ENCODE measurements at regions not wholly inside any gene's neighbourhood (a gene's known extent, or its start where the extent isn't known, plus 50 kb on each side); places are given as distances from the start of the nearest gene placed in this dataset.

- no peak for TF ChIP-seq MAX (IDR thresholded peaks at IDR 0.05)
Observed at GRCh38 chr2:196563876-196564275, 75.6 kb upstream of the CCDC150 start.

GRCh38 chr2:196565106-196565765 is 74.3 kb upstream of the CCDC150 start:
- TF ChIP-seq ZBTB7A (IDR thresholded peaks at IDR 0.05; ENCODE audit: low read depth) (no peak), CREB1 (IDR thresholded peaks at IDR 0.05; ENCODE audit: low read depth) (no peak), RAD21 (IDR thresholded peaks at IDR 0.05; ENCODE audit: low read depth) (no peak), TCF12 (IDR thresholded peaks at IDR 0.05; ENCODE audit: low read depth) (no peak)
- TF ChIP-seq, protein P1, sequence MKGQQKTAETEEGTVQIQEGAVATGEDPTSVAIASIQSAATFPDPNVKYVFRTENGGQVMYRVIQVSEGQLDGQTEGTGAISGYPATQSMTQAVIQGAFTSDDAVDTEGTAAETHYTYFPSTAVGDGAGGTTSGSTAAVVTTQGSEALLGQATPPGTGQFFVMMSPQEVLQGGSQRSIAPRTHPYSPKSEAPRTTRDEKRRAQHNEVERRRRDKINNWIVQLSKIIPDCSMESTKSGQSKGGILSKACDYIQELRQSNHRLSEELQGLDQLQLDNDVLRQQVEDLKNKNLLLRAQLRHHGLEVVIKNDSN (IDR thresholded peaks at IDR 0.05): no peak

DNA sequence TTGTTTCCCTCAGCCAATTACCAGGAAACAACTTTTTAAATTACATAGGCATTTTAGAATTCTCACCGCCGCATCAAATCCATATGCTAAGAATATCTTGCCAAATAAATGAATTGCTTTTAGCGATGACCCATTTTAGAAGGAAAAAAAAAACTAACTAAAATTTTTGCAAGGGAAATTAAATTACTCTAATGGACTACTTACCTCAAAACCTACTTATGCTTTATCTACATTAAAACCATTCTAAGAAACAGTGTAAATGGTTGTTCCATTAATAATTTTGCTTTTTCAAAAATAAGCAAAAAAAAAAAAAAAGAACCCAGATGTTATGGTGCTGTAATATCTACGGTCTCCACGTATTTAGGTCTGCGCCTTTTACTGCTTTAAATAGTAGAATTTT is 73.5 kb upstream of the CCDC150 start:
- no peak for TF ChIP-seq YY1 (IDR thresholded peaks at IDR 0.05; ENCODE audit: low read depth)
- no peak for TF ChIP-seq RAD21 (IDR thresholded peaks at IDR 0.05; ENCODE audit: low read depth)
- TF ChIP-seq ZBTB7A (IDR thresholded peaks at IDR 0.05; ENCODE audit: low read depth): no peak
- TF ChIP-seq, protein P1 (IDR thresholded peaks at IDR 0.05): no peak
- no peak for TF ChIP-seq MAX (IDR thresholded peaks at IDR 0.05)
- TF ChIP-seq TAF1 (IDR thresholded peaks at IDR 0.05; ENCODE audit: low read depth): no peak
- TF ChIP-seq, protein P2, sequence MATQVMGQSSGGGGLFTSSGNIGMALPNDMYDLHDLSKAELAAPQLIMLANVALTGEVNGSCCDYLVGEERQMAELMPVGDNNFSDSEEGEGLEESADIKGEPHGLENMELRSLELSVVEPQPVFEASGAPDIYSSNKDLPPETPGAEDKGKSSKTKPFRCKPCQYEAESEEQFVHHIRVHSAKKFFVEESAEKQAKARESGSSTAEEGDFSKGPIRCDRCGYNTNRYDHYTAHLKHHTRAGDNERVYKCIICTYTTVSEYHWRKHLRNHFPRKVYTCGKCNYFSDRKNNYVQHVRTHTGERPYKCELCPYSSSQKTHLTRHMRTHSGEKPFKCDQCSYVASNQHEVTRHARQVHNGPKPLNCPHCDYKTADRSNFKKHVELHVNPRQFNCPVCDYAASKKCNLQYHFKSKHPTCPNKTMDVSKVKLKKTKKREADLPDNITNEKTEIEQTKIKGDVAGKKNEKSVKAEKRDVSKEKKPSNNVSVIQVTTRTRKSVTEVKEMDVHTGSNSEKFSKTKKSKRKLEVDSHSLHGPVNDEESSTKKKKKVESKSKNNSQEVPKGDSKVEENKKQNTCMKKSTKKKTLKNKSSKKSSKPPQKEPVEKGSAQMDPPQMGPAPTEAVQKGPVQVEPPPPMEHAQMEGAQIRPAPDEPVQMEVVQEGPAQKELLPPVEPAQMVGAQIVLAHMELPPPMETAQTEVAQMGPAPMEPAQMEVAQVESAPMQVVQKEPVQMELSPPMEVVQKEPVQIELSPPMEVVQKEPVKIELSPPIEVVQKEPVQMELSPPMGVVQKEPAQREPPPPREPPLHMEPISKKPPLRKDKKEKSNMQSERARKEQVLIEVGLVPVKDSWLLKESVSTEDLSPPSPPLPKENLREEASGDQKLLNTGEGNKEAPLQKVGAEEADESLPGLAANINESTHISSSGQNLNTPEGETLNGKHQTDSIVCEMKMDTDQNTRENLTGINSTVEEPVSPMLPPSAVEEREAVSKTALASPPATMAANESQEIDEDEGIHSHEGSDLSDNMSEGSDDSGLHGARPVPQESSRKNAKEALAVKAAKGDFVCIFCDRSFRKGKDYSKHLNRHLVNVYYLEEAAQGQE (IDR thresholded peaks at IDR 0.05; ENCODE audit: low read depth): no peak
- no peak for TF ChIP-seq NFIC (IDR thresholded peaks at IDR 0.05)
- TF ChIP-seq CREB1 (IDR thresholded peaks at IDR 0.05; ENCODE audit: low read depth): no peak
- no peak for TF ChIP-seq TCF12 (IDR thresholded peaks at IDR 0.05; ENCODE audit: low read depth)
- no peak for TF ChIP-seq EGR1 (IDR thresholded peaks at IDR 0.05)
- TF ChIP-seq FOXM1 (IDR thresholded peaks at IDR 0.05; ENCODE audit: borderline replicate concordance, low read depth): no peak
- no peak for TF ChIP-seq TEAD4 (IDR thresholded peaks at IDR 0.05)
- no peak for TF ChIP-seq EP300 (IDR thresholded peaks at IDR 0.05; ENCODE audit: borderline replicate concordance)
- no peak for TF ChIP-seq CEBPB (IDR thresholded peaks at IDR 0.05)

DNA sequence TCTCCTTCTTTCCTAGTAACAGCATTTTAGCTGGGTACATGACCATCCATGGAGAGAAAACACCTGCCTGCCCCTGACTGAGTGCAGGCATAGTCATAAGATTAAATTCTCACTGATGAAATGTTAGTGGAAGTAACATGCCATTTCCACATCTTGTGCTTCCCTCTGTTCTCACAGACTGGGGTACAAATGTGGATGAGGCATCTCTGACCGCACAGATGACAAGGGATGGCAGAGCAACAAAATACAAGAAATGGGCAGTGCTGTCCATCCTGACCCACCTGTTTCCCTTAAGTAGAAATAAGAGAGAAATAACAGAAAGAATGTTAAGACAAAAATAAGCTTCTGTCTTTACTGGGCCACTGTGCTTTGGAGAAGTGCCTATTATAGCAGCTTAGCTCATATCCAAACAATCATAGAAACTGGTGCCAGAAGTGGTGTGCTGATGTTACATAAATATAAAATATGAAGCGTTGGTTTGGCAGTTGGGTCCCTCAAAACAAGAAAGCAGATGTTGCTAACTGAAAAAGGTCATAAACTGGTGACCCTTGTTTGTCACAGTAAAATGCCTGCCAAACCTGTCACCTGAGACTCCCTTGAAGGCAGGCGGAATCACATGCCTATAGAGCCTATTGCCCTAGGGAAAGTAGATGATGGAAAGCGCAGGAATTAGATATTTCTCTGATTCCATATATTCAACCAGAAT is 72.4 kb upstream of the CCDC150 start:
- TF ChIP-seq RAD21 (IDR thresholded peaks at IDR 0.05; ENCODE audit: low read depth) (no peak), FOXM1 (IDR thresholded peaks at IDR 0.05; ENCODE audit: borderline replicate concordance, low read depth) (no peak), EGR1 (IDR thresholded peaks at IDR 0.05) (no peak), YY1 (IDR thresholded peaks at IDR 0.05; ENCODE audit: low read depth) (no peak), EP300 (IDR thresholded peaks at IDR 0.05; ENCODE audit: borderline replicate concordance) (no peak), TAF1 (IDR thresholded peaks at IDR 0.05; ENCODE audit: low read depth) (no peak), NFIC (IDR thresholded peaks at IDR 0.05) (no peak), CEBPB (IDR thresholded peaks at IDR 0.05) (no peak)
- TF ChIP-seq, protein P2 (IDR thresholded peaks at IDR 0.05; ENCODE audit: low read depth): no peak
- TF ChIP-seq, protein P1 (IDR thresholded peaks at IDR 0.05): no peak

- no peak for TF ChIP-seq YY1 (IDR thresholded peaks at IDR 0.05; ENCODE audit: low read depth)
- TF ChIP-seq TAF1 (IDR thresholded peaks at IDR 0.05; ENCODE audit: low read depth): no peak
- no peak for TF ChIP-seq NFIC (IDR thresholded peaks at IDR 0.05)
- TF ChIP-seq ZBTB7A (IDR thresholded peaks at IDR 0.05; ENCODE audit: low read depth): no peak
- TF ChIP-seq, protein P2 (IDR thresholded peaks at IDR 0.05; ENCODE audit: low read depth): no peak
- no peak for TF ChIP-seq CREB1 (IDR thresholded peaks at IDR 0.05; ENCODE audit: low read depth)
- TF ChIP-seq MAX (IDR thresholded peaks at IDR 0.05): no peak
- TF ChIP-seq, protein P1 (IDR thresholded peaks at IDR 0.05): no peak
- no peak for TF ChIP-seq CEBPB (IDR thresholded peaks at IDR 0.05)
- TF ChIP-seq FOXM1 (IDR thresholded peaks at IDR 0.05; ENCODE audit: borderline replicate concordance, low read depth): no peak
- no peak for TF ChIP-seq TCF12 (IDR thresholded peaks at IDR 0.05; ENCODE audit: low read depth)
- TF ChIP-seq TEAD4 (IDR thresholded peaks at IDR 0.05): no peak
- no peak for TF ChIP-seq EP300 (IDR thresholded peaks at IDR 0.05; ENCODE audit: borderline replicate concordance)
- no peak for TF ChIP-seq EGR1 (IDR thresholded peaks at IDR 0.05)
- no peak for TF ChIP-seq RAD21 (IDR thresholded peaks at IDR 0.05; ENCODE audit: low read depth)
Observed at GRCh38 chr2:196568506-196568905, 71.0 kb upstream of the CCDC150 start.
